Natural killer cell treated with Interleukin-12 subunit alpha and Interleukin-12 subunit beta and Interleukin-15 and Interleukin-18, amount 100 ng/mL, for 72 hours (primary cell): ENCODE measurements at regions not wholly inside any gene's neighbourhood (a gene's known extent, or its start where the extent isn't known, plus 50 kb on each side); places are given as distances from the start of the nearest gene placed in this dataset.

Source experiments
- ATAC-seq, 2 donors: fragments of 150-1000 bp; cut with Tn5 transposase in 1 of 2; sonication (Bioruptor Pico), chemical (Tn5 transposase) in 1 of 2; 2 replicates each; pipeline ENCODE4 v1.10.0; 2021
- DNase-seq: peaks from one replicate; pipeline ENCODE4 v3.0.0; 2022; ENCODE audit warnings: low spot score
- H3K27ac Mint-ChIP-seq, 2 donors: 1 replicate in 1 of 2; 2 replicates in 1 of 2; pipeline ENCODE4 v1.8.0; 2022; ENCODE audit warnings: mixed read lengths in 2 of 2, mild to moderate bottlenecking in 1 of 2, moderate library complexity in 1 of 2
- H3K27me3 Mint-ChIP-seq, 2 donors: 1 replicate in 1 of 2; 2 replicates in 1 of 2; pipeline ENCODE4 v1.8.0; 2022; ENCODE audit warnings: mixed read lengths in 2 of 2
- H3K36me3 Mint-ChIP-seq: one replicate; pipeline ENCODE4 v1.8.0; 2022; ENCODE audit warnings: mixed read lengths
- H3K4me1 Mint-ChIP-seq, 2 donors: 1 replicate in 1 of 2; 2 replicates in 1 of 2; pipeline ENCODE4 v1.8.0; 2022; ENCODE audit warnings: low read depth in 2 of 2, mixed read lengths in 2 of 2, mild to moderate bottlenecking in 1 of 2
- H3K4me3 Mint-ChIP-seq: one replicate; pipeline ENCODE4 v1.8.0; 2022; ENCODE audit warnings: mixed read lengths
- H3K9me3 Mint-ChIP-seq: 2 replicates; pipeline ENCODE4 v1.8.0; 2022; ENCODE audit warnings: mixed read lengths

GRCh38 chr3:113079218-113079961 is 88.6 kb downstream of the GTPBP8 start:
- no peak for DNase-seq
- Mint-ChIP-seq H3K27me3 (no peaks in the 10 kb centered on the region), H3K9me3 (no peaks in the 10 kb centered on the region), H3K27ac (no peak overlapping the region), H3K4me1 (no peaks in the 10 kb centered on the region), H3K36me3 (no peaks in the 10 kb centered on the region), H3K4me3 (no peak overlapping the region)
- no peak for ATAC-seq

- Mint-ChIP-seq H3K4me3 (no peak overlapping the region), H3K27ac (no peak overlapping the region), H3K36me3 (peaks cover 7% of the 10 kb centered on the region), H3K9me3 (no peaks in the 10 kb centered on the region), H3K4me1 (no peaks in the 10 kb centered on the region), H3K27me3 (no peaks in the 10 kb centered on the region)
- ATAC-seq: no peak
- no peak for DNase-seq
Measured at GRCh38 chr3:113084777-113085176, 94.0 kb downstream of the GTPBP8 start.

- Mint-ChIP-seq H3K27ac (no peak overlapping the region), H3K36me3 (peaks cover 13% of the 10 kb centered on the region), H3K4me3 (no peak overlapping the region), H3K4me1 (no peaks in the 10 kb centered on the region), H3K27me3 (no peaks in the 10 kb centered on the region), H3K9me3 (no peaks in the 10 kb centered on the region)
- no peak for DNase-seq
- no peak for ATAC-seq
Measured at GRCh38 chr3:113086560-113087461, 96.0 kb downstream of the GTPBP8 start.

DNA sequence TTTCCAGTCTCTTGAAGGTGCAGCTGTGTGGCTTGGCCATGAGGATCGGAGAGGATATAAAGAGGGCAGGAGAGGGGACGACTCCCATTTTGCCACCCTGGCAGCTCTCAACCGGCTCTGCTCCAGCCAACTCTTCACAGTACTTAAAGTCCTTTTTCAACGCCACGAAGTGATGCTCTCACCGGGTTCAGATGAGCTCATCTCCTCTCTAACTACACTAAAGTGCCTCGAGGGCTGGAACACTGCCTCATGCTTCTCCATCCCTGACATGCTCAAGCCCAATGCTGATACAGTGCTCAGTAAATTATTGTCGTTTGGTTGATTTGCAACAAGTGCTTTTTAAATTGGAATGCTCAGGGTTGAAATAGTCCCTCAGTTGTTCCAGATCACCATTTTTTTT is 97.8 kb downstream of the GTPBP8 start:
- Mint-ChIP-seq H3K4me3 (no peak overlapping the region), H3K27me3 (peaks cover 0 to under 1% of the 10 kb centered on the region in 2 donors), H3K27ac (no peak overlapping the region), H3K36me3 (peaks cover 13% of the 10 kb centered on the region), H3K4me1 (no peaks in the 10 kb centered on the region), H3K9me3 (no peaks in the 10 kb centered on the region)
- ATAC-seq (no peak), DNase-seq (no peak)

DNA sequence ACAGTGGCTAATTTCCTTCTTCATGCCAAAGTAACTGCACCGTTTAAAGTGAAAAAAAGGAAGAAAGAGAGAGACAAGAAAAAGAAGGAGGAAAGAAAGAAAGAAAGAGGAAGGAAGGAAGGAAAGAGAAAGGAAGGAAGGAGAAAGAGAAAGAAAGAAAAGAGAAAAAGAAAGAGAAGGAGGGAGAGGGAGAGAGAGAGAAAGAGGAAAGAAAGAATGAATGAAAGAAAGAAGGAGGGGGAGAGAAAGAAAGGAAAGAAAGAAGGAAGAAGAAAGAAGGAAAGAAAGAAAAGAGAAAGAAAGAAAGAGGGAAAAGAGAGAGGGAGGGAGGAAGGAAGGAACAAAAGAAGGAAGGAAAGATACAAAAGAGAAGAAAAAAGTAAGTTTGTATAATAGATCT is 100.6 kb downstream of the GTPBP8 start:
- DNase-seq (no peak), ATAC-seq (no peak)
- Mint-ChIP-seq H3K4me3 (no peak overlapping the region), H3K27ac (no peak overlapping the region), H3K27me3 (peaks cover 3 to 6% of the 10 kb centered on the region in 2 donors), H3K4me1 (no peaks in the 10 kb centered on the region), H3K36me3 (peaks cover 13% of the 10 kb centered on the region), H3K9me3 (no peaks in the 10 kb centered on the region)

- Mint-ChIP-seq H3K9me3 (no peaks in the 10 kb centered on the region), H3K4me1 (no peaks in the 10 kb centered on the region), H3K36me3 (peaks cover 13% of the 10 kb centered on the region), H3K27ac (no peak overlapping the region), H3K27me3 (peaks cover 3 to 6% of the 10 kb centered on the region in 2 donors), H3K4me3 (no peak overlapping the region)
- DNase-seq: no peak
- ATAC-seq: no peak
Measured at GRCh38 chr3:113092746-113093145, 102.0 kb downstream of the GTPBP8 start.

DNA sequence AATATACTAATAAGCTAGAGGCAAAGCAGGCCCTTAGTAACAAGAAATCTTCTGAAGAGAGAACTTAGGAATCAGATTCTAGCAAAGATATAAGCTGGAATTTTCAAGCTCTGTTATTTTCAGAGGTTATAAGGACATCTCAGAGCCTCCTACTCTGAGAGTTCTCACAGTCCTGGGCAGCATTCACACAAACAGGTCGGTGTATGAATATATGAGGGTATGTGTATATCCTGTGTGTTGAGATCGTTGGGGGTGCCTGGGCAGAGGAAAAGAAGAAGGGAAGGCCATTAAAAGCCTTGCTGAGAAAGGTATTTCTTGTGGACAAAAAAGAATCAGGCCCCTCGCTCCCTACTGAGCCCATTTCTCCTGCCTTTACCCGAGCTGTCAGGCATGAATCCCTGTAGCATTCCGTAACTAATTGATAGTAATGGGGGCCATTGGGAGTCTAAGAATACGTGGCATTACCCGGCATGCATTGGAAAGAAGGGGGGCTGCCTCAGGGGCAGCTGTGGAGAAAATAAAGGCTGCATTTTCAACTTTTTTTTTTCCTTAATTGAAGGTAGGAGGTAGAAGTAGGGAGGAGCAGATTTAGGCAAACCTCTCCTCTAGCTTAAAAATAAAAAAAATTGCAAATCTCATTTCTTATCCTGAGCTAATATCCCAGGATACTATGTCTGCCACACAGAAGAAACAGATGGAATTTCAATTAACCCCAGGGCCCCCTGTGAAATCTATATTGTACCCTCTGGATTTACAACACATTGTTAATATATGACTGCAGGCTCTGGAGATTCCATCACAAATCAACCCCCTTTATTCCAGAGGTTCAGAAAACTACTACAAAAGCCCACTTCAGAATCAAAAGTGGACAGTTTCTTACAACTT is 103.8 kb downstream of the GTPBP8 start:
- Mint-ChIP-seq H3K27ac (no peak overlapping the region), H3K9me3 (no peaks in the 10 kb centered on the region), H3K4me3 (no peak overlapping the region), H3K4me1 (no peaks in the 10 kb centered on the region), H3K36me3 (peaks cover 8% of the 10 kb centered on the region), H3K27me3 (peaks cover 3 to 6% of the 10 kb centered on the region in 2 donors)
- ATAC-seq: no peak
- no peak for DNase-seq

GRCh38 chr3:113096188-113096892 is 105.6 kb downstream of the GTPBP8 start:
- H3K4me3 Mint-ChIP-seq: no peak overlapping the region
- no peaks in the 10 kb centered on the region for H3K36me3 Mint-ChIP-seq
- DNase-seq (no peak), ATAC-seq (no peak)
- no peak overlapping the region for H3K27ac Mint-ChIP-seq
- peaks cover 3 to 6% of the 10 kb centered on the region in 2 donors for H3K27me3 Mint-ChIP-seq
- no peaks in the 10 kb centered on the region for H3K4me1 Mint-ChIP-seq
- no peaks in the 10 kb centered on the region for H3K9me3 Mint-ChIP-seq

DNA sequence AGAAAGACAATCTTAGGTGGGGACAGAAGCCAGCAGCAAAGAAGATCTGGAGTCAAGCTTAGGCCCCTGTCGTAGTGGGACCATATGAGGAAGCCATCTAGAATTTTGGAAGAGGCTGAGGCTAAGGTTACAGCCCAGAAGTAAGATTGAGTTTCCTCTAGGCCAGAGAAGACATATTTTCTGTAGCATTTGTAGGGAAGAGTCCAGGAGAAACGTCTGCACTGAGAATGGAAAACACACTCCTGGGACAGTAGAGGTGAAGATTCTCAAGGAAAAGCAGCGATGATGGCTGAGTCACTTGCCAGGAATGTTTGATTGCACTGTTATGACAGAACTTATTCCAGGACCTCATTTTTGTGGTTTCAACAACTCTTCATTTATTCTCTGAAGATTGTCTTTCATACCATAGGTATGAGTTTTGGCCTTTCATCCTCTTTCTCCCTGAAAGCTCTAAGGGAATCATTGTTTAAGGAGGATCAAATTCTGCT is 107.2 kb downstream of the GTPBP8 start:
- no peak overlapping the region for H3K27ac Mint-ChIP-seq
- H3K4me3 Mint-ChIP-seq: no peak overlapping the region
- H3K9me3 Mint-ChIP-seq: no peaks in the 10 kb centered on the region
- DNase-seq (no peak), ATAC-seq (no peak)
- H3K4me1 Mint-ChIP-seq: no peaks in the 10 kb centered on the region
- peaks cover 3 to 6% of the 10 kb centered on the region in 2 donors for H3K27me3 Mint-ChIP-seq
- no peaks in the 10 kb centered on the region for H3K36me3 Mint-ChIP-seq

- Mint-ChIP-seq H3K27me3 (no peaks in the 10 kb centered on the region), H3K4me3 (no peak overlapping the region), H3K9me3 (no peaks in the 10 kb centered on the region), H3K27ac (no peak overlapping the region), H3K36me3 (no peaks in the 10 kb centered on the region), H3K4me1 (no peaks in the 10 kb centered on the region)
- ATAC-seq (no peak), DNase-seq (no peak)
Measured at GRCh38 chr3:113100063-113100462, 109.3 kb downstream of the GTPBP8 start.

- ATAC-seq (no peak), DNase-seq (no peak)
- Mint-ChIP-seq H3K27ac (no peak overlapping the region), H3K4me3 (no peak overlapping the region), H3K36me3 (no peaks in the 10 kb centered on the region), H3K9me3 (no peaks in the 10 kb centered on the region), H3K27me3 (no peaks in the 10 kb centered on the region), H3K4me1 (no peaks in the 10 kb centered on the region)
Measured at GRCh38 chr3:113103588-113103987, 107.8 kb upstream of the BOC start.

DNA sequence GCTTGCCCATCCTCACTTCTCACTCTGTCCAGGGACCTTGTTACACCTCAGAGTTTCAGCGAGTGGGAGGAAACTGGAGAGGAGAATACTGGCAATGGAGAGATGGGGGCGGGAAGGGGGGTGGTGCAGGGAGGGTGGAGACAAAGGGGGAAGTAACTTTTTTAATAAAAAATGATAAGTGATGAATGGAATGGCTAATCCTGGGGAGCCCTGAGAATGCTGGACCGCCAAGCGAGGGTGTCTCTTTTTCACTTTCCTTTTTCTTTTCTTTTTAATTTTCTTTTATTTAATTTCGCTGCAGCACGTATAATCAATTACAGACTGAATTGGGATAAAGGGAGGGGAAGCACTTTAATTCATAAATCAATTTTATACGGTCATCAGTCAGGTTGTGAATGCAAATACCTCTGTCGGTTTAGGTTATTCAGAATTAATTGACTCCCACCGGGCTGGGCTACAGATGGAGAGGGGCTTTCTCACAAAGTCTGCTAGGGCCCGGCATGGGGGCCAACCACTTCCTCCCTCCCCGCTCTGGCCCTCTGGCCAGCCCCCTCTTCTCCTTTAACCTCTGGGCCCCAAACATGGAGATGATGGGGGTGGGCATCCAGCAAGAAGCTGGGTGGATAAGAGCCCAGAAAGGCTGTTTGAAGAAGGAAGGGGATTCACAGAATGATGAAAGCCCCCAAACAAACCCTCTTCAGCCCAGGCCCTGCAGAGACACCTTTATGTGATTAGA is 106.8 kb upstream of the BOC start:
- no peaks in the 10 kb centered on the region for H3K27me3 Mint-ChIP-seq
- no peaks in the 10 kb centered on the region for H3K9me3 Mint-ChIP-seq
- no peak for DNase-seq
- no peak for ATAC-seq
- no peak overlapping the region for H3K4me3 Mint-ChIP-seq
- no peaks in the 10 kb centered on the region for H3K36me3 Mint-ChIP-seq
- H3K27ac Mint-ChIP-seq: no peak overlapping the region
- H3K4me1 Mint-ChIP-seq: no peaks in the 10 kb centered on the region

DNA sequence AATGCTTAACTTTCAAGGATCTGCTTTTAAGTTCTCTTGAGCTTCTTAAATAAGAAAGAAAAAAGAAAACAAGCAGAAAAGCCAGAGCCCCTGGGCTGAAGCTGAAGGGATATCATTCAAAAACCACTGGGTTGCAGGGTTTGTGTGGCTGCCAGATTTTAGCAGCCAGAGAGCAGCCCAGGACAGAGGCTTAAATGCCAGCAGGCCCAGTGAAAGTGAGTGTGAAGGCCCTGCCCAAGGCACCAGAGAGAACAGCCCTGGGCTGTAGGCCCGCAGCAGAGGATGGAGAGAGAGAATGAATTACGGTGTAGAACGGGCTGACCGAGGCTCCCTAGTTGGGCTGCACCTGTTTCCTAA is 106.3 kb upstream of the BOC start:
- no peaks in the 10 kb centered on the region for H3K4me1 Mint-ChIP-seq
- no peak for ATAC-seq
- no peak overlapping the region for H3K27ac Mint-ChIP-seq
- no peak overlapping the region for H3K4me3 Mint-ChIP-seq
- no peaks in the 10 kb centered on the region for H3K36me3 Mint-ChIP-seq
- H3K9me3 Mint-ChIP-seq: no peaks in the 10 kb centered on the region
- DNase-seq: no peak
- no peaks in the 10 kb centered on the region for H3K27me3 Mint-ChIP-seq
